ENCODE measurements at regions not wholly inside any gene's neighbourhood (a gene's known extent, or its start where the extent isn't known, plus 50 kb on each side); places are given as distances from the start of the nearest gene placed in this dataset.
A peak's percentile ranks its signal among the peaks of the same experiment; 100 is the strongest.

DNA sequence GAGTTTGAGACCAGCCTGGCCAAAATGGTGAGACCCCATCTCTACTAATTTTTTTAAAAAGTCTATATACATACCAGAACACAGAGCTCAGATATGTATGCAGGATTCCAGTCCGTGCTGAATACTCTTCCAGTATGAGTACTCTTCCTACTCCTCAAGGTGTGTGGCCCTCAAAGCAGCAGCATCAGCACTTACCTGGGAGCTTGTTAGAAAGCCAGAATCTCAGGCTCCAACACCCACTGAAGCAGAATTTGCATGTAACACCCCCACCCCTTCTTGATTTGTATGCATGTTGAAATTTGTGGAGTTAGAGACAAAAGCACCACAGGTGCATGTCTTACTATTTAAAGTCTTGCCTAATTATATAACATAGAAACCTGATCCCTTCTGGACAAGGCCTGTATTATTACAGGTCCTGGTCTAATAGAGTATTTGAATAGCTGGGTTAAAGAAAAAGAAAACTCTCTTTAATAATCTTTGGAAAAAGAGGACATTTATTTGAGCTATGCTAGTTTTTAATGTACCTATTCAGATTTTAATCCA, 50.3 kb upstream of the NFE2L2 start:
- DNase-seq, result no peak

DNA sequence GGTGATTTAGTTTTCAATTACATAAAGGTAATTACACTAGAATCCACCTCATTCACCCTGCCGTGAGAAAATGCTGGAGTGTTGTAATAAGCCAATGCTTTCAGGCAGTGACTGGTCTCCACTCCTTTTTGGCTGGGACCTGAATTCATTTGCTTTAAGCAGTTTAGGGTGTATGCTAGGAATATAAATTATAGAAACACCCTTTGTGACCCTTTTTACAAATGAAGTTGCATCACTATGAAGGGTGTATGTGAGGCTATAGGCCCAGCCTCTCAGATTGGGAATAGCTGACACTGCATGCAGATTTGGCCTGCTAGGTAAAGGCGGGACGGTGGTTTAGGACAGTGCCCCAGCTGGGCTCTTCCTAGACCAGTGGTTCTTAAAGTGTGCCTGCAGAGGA, 50.8 kb upstream of the NFE2L2 start:
- no peak for DNase-seq

DNA sequence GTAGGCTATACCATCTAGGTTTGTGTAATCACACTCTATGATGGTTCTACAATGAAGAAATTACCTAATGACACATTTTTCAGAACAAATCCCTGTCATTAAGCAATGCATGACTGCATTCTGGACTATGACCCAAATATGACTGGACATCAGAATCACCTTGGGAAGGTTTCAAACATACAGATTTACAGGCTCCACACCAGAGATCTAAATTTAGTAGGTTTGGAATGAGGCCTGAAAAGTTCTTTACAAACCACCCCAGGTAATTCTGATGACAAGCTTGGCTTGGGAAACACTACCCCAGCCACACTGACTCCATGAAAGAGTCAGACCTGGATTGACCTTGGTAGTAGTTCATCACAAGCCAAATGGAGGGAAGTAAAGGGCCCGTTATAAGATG, 52.2 kb upstream of the NFE2L2 start:
- DNase-seq, result no peak

DNA sequence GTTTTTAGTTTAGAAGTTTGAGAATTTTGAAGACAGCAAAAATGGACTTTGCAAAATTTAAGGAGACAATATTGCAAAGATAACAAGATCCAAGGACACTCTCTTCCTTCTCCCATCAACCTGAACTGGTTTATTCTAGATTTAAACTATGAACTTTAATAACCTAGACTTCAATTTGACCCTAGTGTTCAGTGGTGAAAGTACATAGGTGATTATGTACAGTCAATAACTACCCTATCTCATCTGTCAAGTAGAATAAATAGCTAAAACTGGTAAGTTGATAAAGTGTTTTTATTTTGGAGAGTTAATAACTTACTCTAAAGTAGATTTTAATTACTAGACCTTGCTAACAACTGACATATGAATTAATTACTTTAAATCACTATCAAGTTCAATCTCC, 52.9 kb upstream of the NFE2L2 start:
- no peak for DNase-seq

DNA sequence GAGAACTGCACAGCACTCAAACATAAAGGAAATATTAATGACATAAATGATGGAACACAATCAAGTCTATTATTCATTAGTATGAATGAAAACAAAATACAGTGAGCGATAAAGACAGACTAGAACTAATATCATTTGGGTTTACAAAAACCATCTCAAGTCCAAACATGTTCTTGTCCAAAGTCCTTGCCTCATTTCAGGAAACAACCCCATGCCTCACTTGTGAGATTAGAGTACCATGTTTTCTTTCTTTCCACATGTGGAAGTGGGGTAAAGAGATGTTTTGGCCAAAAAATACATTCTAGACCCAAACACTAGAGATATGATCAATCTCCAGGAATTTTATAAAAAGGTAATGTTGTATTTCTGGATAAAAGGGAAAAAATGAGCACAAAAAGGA, 53.3 kb upstream of the NFE2L2 start:
- DNase-seq, result no peak

DNA sequence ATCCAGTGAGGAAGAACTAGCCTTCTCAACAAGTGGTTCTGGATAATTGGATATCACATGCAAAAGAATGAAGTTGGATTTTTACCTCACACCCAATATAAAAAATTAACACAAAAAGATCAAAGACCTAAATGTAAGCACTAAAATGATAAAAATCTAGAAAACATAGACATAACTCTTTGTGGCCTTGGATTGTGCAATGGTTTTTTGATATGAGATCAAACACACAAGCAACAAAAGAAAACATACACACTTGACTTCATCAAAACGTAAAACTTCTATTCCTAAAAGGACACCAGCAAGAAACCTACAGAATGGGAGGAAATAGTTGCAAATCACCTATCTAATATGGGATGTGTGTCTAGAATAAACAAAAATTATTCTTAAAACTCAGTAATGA, 54.1 kb upstream of the NFE2L2 start:
- no peak for DNase-seq

DNA sequence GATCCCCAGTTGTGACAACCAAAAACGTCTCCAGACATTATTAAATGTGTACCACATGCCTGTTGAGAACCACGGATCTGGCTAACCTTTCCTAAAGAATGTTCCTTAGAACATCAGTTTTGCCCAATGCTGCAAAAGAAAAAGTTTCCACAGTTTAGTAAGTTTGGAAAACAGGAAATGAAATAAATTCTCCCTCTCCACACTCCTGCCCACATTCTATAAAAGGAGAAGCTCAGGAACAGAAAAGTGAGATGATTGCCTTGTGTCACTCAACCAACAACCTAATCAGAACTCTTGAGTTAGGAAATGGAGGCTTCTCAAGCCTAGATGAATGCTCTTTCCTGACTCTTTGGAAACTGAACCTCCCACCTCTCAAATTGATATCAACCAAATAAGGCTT, 56.1 kb upstream of the NFE2L2 start:
- DNase-seq, result no peak

DNA sequence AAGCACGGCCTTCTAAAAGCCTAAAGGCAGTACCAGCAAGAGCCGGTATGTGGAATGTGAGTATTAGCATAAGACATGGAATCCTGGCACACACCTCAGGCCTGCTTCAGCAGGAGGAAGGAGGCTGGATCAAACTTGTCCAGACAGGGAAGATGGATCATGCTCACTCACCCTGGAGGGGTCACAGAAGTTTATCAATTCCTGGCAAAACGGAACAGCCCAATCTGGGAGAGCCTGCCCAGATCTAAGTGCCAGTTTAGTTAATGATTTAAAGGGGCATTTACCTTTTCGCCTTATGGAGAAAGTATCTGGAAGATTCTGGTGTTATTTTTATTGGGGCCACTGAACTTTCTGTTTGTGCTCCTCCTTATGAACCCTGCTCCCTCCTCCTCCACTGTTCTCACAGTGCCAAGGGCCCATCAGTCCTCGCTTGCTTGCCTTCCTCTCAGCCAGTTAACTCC, 58.3 kb upstream of the NFE2L2 start:
- no peak for DNase-seq

DNA sequence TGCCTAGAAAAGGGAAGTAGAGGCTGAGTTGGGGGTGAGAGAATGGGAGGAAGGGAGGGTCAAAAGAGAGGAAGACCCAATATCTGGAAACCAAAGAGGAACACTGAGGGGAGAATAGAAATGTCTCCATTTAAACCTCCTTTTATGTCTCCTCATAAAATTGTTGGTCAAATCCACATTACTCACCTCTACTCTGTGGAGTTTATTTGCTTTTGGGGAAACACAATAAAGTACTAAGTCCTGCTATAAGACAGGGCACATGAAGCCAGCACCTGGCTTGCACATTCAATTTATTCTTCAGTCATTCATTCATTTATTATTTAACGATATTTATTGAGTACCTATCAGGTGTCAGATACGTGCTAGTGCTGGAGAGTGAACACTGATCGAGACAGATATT, 60.3 kb upstream of the NFE2L2 start:
- no peak for DNase-seq

DNA sequence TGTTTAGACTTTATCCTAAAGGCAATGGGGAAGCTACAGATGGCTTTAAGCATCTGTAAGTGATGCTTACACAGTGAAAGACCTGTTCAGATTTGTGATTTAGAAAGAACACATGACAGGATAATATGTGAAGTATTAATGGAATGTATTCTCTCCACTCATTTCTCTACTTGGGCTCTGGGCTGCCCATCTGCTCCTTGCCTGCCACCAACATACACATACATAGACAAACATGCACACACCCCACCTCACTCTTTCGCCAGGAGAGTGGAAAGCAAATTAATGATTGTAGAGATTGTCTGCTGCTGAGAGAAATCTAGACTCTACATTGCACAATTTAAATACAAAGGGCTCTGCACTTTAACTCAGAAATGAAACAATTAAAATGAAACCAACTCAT, 61.0 kb upstream of the NFE2L2 start:
- DNase-seq, result no peak

DNA sequence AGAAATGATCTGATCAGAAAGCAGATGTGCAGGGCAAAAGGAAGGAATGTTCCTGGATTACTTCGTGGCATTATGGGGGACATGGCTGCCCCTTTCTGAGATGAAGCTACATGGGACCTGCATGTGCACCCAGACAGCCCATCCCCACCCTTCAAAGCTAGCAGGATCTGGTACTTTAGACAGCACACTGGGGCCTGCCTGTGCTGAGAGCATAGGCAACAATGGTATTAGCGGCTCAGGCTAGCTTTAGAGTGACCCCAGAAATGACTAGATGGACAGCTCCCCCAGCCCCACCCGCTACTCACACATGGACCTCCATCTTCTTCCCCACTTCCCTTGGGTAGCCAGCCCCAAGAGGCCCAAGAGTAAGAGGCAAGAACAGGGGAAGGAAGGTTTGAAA, 61.5 kb upstream of the NFE2L2 start:
- no peak for DNase-seq

DNA sequence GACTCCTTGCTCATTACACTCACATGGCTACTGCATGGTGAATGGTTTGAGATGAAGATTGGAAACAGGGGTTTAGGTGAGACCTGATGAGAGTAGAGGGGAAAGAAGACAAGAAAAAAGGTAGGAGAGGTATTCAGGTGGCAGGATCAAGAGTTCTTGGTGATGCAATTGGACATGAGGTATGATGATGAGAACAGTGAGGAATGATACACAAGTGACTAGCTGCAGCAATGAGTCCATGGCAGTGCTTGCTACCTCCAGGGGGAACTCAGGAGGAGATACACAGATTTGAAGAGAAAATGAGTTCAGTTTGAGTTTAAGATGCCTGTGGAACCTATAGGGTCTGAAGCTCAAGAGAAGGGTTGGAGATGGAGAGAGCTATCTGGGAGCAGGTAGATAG, 62.1 kb upstream of the NFE2L2 start:
- no peak for DNase-seq

DNA sequence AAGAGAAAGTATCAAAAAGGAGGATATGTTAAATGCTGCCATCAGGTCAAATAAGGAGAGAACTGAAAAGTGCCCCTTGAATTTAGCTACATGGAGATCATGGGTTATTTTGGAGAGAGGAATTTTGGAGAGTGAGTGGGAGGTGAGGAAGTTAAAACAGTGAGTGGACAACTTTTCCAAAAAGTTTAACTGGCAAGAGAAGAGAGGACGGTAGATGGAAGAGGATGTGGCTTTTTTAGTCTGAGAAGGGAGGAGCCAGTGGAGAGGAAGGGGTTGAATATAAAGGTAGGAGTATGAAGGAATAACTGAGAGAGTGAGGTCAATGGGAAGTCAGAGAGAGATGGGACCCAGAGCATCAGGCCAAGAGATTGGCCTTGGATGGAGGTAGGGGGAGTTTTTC, 62.5 kb upstream of the NFE2L2 start:
- no peak for DNase-seq

DNA sequence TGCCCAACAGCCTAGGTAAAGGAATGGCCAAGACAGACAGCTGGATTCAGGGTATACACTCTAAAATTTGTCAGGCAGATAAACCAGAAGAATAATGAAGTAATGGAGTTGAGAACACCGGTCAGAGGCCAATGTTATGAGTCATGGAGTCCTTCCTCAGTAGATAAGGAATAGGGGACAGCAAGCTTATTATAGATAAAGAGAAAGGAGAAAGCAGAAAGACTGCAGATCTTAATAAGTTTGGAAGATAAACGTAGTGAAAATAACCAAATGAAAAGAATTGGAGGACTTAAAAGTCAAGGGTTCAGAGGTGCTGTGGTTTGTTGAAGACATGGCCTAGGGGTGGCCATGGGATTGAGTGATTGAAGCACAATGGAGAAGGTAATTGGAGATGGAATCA, 63.5 kb upstream of the NFE2L2 start:
- peak; percentile 88 for DNase-seq

DNA sequence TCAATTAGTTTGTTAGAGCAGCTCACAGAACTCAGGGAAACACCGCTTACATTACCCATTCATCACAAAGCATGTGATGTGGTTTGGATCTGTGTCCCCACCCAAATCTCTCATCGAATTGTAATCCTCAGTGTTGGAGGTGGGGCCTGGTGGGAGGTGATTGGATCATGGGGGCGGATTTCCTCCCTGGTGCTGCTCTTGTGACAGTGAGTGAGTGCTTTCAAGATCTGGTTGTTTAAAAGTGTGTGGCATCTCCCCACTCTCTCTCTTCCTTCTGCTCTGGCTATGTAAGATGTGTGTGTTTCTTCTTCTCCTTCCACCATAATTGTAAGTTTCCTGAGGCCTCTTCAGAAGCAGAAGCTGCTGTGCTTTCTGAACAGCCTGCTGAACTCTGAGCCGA, 63.5 kb upstream of the AGPS start:
- peak; percentile 61 for DNase-seq

DNA sequence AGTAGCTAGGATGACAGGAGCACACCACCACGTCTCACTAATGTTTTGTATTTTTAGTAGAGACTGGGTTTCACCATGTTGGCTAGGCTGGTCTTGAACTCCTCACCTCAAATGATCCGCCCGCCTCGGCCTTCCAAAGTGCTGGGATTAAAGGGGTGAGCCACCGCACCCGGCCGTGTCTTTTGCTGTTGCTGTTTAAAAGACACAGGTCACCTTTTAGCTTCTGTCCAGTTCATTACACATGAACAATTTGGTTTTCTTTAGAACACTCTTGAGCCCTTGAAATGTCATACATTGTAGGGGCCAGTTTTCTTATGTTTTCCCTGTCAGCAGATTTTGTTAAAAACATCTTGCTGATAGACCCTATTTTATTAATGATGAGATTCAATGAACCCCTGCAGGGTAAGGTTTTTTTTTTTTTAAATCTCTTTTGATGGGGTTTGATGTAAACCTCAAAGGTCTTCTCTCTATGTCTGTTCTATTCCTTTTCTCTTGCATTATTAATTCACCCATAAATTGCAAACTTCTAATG, 61.0 kb upstream of the AGPS start:
- no peak for DNase-seq

DNA sequence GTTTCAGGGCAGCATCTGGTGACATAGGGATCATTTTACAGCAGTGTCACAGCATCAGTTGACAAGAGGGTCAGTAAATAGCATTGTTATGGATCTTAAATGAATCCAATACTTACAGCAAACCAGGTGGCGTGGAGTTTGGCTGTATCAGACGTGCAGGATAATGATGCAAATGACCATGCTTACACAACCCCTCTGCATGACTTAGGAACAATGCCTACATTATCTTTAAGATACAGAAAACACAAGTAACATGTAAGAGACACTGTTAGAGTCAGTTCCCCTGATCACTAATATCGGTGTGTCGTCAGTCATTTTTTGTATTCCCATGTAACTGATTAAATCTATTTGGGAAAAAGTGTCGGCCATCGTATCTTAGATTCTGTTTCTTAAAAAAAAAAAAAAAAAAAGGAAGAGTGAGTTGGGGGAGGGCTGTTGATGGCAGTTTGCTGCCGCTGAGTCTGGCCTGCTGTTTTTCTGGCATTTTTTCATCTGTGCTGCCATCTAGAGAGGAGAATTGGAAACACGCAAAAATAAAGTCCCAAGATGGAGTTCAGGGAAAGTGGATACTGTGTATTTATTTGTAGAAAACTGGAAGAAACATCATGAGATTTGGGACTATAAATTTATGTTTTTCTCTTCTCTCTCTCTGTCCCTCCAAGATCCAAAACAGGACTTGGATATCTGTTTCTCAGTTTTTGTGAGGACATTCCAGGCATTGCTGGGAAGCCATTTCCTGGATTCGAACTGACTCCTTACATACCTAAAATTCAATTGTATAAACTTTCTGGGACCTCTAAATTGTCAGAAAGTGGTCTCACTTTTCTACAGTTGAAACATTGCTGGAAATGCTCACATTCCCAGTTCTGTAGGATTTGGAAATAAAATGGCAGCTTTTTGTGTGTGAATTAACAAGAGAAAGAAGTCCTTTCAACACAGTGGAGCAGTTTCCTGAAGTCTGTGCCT, 60.3 kb upstream of the AGPS start:
- DNase-seq, result peak; percentile 84

DNA sequence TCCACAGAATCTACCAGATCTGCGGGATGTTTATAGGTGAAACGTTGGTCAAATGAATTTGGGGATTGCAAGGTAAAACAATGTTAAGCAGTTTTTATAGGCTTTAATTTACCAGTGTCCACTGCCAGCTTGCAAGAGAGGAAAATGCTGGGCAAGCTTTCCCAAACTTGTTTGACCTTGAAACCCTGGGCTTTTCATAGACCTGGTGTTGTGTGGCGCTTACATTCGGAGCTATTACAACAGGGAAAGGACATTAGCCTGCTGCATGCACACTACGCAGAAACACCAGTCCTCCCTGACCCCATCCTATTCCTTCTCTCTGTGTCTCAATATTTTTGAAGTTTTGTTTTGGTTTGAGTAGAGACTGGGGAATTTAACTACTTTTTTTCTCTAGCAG, 59.6 kb upstream of the AGPS start:
- DNase-seq, result no peak

DNA sequence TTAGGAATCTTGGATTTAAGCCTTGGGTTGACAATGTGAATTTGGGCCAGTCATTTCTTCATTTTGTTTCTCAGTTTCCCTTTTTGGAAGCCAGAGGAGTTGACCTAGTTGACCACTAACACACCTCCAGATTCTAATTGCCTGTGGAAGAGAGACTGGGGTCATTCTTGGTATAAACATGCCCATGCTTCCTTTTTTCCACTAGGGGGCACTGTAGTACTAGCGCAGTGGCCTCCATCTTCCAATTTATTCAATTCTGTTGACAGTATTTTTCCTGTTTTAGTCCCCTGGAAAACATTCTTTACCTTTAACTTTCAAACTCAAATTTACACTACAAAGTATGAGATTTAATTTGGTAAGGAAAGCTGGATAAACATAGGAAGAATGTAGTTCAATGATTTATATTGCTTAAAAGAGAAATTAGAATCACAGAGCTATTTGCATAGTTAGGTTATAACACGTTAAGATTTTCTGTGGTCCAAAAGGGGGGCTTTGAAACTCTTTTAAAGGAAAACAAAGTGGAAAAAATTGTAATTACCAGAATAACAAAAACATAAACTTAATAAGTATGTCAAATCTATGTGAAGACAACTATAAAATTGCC, 57.5 kb upstream of the AGPS start:
- DNase-seq, result peak; percentile 61

DNA sequence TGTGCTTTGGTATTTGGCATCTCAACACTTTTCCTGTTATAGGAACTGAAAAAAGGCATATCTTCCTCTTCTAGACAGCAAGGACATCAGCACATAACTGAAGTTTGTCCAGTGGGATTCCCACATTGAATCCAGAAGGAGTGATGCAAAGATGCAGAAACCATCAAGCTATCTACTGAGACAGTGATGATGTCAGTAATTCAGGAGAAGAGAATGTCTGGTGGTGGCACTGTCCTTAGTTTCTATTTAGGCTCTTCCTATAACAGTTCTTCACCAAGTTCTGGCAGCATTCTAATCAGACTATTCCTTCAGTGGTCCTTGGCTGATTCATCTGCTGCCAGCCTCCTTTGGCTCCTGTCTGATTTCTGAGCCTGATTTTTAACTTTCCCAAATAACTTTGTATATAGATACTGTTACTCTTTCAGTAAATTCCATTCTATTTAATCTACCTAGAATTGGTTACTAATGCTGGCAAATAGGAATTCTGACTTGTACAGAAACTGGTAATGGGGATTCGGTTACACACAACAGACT, 56.6 kb upstream of the AGPS start:
- DNase-seq, result no peak

DNA sequence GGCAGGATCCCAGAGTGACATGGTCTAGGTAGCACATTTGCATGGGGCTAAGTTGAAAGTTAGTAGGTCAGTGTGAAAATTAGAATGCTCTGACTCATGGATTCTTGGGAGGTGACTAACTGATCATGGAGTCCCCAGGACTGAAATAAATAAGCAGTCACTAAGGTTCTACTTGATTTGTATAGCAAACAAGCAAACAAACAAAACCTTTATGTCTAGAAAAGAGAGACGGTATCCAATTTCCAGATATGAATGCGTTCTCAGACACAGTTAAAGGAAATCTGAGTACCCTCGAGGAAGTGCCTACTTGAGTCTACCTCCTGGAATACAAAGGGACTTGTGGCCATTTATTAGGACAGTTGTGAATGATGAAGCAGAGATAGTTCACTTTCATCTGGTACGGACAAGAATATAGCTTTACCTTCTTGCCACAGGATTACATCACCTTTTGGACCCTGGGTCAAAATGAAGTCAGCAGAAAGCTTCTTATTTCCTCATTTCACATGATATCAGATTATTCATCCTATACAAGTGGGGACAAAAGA, 54.3 kb upstream of the AGPS start:
- DNase-seq, result no peak

DNA sequence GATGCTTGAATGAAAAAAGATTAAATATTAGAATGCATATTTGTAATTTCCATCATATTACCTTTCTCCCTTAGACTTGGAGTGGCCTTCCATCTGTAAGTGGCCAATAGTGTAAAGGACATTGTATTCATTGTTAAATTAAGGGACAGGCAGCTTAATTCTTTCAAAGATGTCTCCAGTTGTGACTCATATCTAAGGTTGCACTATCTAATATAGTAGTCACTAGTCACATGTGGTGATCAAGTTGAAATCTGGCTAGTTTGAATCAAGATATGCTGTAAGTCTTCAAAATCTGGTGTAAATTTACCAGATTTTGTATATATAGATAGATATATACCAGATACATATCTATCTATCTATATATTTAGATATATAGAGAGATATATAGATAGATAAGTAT, 52.4 kb upstream of the AGPS start:
- DNase-seq, result no peak

DNA sequence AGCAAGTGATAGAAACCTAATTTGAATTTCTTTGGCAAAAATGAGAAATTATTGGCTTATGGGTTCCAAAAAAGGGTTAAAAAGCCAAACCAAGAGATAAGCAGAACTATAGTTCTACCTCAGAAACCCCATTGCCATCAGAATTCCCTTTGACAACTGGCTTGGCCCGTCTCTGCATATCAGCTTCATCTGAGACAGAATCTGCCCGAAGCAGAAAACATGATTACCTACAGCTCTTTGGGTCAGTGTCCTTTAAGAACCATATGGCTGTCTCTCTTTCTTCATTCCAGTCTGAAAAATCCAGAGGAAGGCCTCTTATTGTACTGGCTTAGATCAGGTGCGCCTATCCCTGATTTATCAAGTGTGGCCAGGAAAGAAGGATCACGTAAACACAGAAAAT, 49.8 kb upstream of the AGPS start:
- DNase-seq, result no peak
